Parathyroid adenoma (tissue), 2 donors: ENCODE measurements at regions not wholly inside any gene's neighbourhood (a gene's known extent, or its start where the extent isn't known, plus 50 kb on each side); places are given as distances from the start of the nearest gene placed in this dataset.

Experiments used
- H2AFZ ChIP-seq: fragments of 300-600 bp; sonication (generic); one replicate; pipeline ENCODE4 v1.7.0; 2017; ENCODE audit warnings: antibody characterized with exemption, mild to moderate bottlenecking
- H3K27ac ChIP-seq: fragments of 300-600 bp; sonication (generic); one replicate; pipeline ENCODE4 v1.7.0; 2017
- H3K27me3 ChIP-seq: fragments of 300-600 bp; sonication (generic); one replicate; pipeline ENCODE4 v1.7.0; 2017; ENCODE audit warnings: low read length; ENCODE audit not compliant: control insufficient read depth, insufficient read depth
- H3K36me3 ChIP-seq: fragments of 300-600 bp; sonication (generic); one replicate; pipeline ENCODE4 v1.7.0; 2017; ENCODE audit warnings: low read length; ENCODE audit not compliant: control insufficient read depth, insufficient read depth
- H3K4me1 ChIP-seq: fragments of 300-600 bp; sonication (generic); one replicate; pipeline ENCODE4 v1.7.0; 2017; ENCODE audit warnings: control low read depth
- H3K4me2 ChIP-seq: fragments of 300-600 bp; sonication (generic); one replicate; pipeline ENCODE4 v1.7.0; 2017; ENCODE audit warnings: low read length
- H3K4me3 ChIP-seq: fragments of 300-600 bp; sonication (generic); one replicate; pipeline ENCODE4 v1.7.0; 2017; ENCODE audit warnings: low read depth, low read length
- H3K79me2 ChIP-seq: fragments of 300-600 bp; sonication (generic); one replicate; pipeline ENCODE4 v1.7.0; 2017; ENCODE audit warnings: control low read depth
- H3K9ac ChIP-seq: fragments of 300-600 bp; sonication (generic); one replicate; pipeline ENCODE4 v1.7.0; 2017; ENCODE audit warnings: mild to moderate bottlenecking
- H3K9me3 ChIP-seq: fragments of 300-600 bp; sonication (generic); one replicate; pipeline ENCODE4 v1.7.0; 2017; ENCODE audit warnings: low read length; ENCODE audit not compliant: control insufficient read depth
- TF ChIP-seq, protein P1 (sequence below): fragments of 300-600 bp; sonication (generic); IDR thresholded peaks from one replicate; pipeline ENCODE4 v1.7.0; 2017; ENCODE audit warnings: antibody characterized with exemption, mild to moderate bottlenecking
- donor health status: primary hyperparathyroidism.

DNA sequence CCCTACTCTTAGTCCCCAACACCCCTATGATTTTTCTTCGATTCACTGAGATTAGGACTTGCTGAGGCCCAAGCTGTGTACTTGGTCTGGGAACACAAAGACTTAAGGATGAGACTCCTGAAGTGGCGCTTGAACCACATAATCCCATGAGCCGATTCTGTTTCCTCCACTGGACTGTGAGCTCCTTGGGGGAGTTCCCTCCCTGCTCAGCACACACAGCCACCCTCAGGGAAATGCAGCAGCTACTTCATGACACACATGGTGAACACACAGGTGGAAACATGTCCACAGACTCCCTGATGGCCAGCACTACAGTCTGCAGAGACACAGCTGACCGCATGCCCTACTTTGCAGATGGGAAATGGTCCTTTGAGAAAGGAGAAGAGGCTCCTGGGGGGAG lies 101.1 kb downstream of the C5orf15 start:
- no peaks in the 10 kb centered on the region for H3K36me3 ChIP-seq
- H3K9me3 ChIP-seq = no peaks in the 10 kb centered on the region
- H3K4me1 ChIP-seq = peaks cover 6% of the 10 kb centered on the region
- no peaks in the 10 kb centered on the region for H3K27me3 ChIP-seq
- no peak overlapping the region for H3K27ac ChIP-seq
- no peak overlapping the region for H3K4me3 ChIP-seq
- TF ChIP-seq, protein P1, sequence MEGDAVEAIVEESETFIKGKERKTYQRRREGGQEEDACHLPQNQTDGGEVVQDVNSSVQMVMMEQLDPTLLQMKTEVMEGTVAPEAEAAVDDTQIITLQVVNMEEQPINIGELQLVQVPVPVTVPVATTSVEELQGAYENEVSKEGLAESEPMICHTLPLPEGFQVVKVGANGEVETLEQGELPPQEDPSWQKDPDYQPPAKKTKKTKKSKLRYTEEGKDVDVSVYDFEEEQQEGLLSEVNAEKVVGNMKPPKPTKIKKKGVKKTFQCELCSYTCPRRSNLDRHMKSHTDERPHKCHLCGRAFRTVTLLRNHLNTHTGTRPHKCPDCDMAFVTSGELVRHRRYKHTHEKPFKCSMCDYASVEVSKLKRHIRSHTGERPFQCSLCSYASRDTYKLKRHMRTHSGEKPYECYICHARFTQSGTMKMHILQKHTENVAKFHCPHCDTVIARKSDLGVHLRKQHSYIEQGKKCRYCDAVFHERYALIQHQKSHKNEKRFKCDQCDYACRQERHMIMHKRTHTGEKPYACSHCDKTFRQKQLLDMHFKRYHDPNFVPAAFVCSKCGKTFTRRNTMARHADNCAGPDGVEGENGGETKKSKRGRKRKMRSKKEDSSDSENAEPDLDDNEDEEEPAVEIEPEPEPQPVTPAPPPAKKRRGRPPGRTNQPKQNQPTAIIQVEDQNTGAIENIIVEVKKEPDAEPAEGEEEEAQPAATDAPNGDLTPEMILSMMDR = no peak
- H3K9ac ChIP-seq = no peak overlapping the region
- peak overlapping the region; percentile 56 for H2AFZ ChIP-seq
- H3K79me2 ChIP-seq = no peaks in the 10 kb centered on the region
- no peak overlapping the region for H3K4me2 ChIP-seq

DNA sequence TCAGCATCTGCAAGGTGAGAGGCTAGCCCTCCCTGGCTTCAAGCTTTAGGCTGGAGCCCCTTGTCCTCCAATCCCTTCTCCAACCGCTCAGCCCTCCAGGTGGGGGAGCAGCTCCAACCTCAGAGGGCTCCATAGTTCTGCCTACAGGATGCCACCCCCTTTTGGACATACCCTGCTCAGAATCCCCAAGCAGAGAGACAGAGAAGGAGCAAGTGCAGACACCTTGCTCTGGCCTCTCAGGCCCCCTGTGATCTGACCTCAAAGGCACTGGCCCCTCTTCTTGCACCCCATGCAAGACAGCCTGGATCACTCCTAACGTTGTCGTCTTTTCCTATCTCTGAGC lies 101.6 kb downstream of the C5orf15 start:
- Histone ChIP-seq H3K9ac (no peak overlapping the region), H3K4me2 (no peak overlapping the region), H3K4me3 (no peak overlapping the region), H3K36me3 (no peaks in the 10 kb centered on the region), H3K27ac (no peak overlapping the region), H3K9me3 (no peaks in the 10 kb centered on the region), H3K79me2 (no peaks in the 10 kb centered on the region), H3K27me3 (no peaks in the 10 kb centered on the region), H2AFZ (peak overlapping the region; percentile 56), H3K4me1 (peaks cover 6% of the 10 kb centered on the region)
- TF ChIP-seq, protein P1 = no peak

DNA sequence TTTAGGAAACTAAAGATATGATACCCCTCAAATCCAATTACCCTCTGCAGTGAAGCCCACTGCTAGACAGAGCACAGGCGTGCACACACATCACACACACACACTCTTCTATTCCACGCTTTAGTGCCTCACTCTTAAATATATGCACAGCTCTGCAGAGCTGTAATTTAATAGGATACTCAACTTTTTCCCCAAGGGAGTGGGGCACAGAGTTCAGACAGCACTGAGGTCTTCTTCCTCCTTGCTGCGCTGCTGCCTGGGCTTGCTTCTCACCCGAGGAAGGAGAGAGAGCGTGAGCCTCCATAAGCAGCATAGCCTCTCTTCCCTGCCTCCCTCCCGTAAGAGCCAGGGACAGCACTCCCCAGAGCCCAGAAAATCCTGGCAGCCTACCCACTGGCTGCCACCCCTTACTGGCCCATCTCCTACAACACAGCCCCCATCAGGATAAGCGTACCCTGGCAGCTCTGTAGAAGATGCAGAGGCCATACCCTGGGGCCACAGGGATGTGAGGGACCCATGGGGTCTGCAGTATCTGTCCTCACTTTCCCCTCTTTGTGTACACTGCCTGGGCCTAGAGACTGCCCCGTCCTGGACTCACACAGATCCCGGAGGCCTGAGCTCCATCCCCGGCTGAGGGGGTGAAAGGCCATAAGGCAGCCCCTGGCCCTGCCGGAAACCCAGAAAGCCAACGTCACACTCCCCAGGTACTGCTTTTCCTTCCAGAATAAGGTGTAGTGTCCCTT lies 102.1 kb downstream of the C5orf15 start:
- Histone ChIP-seq H3K79me2 (no peaks in the 10 kb centered on the region), H3K36me3 (no peaks in the 10 kb centered on the region), H2AFZ (no peak overlapping the region), H3K27ac (no peak overlapping the region), H3K9ac (no peak overlapping the region), H3K4me2 (no peak overlapping the region), H3K9me3 (no peaks in the 10 kb centered on the region), H3K4me3 (no peak overlapping the region), H3K4me1 (peaks cover 6% of the 10 kb centered on the region), H3K27me3 (no peaks in the 10 kb centered on the region)
- TF ChIP-seq, protein P1 = no peak

DNA sequence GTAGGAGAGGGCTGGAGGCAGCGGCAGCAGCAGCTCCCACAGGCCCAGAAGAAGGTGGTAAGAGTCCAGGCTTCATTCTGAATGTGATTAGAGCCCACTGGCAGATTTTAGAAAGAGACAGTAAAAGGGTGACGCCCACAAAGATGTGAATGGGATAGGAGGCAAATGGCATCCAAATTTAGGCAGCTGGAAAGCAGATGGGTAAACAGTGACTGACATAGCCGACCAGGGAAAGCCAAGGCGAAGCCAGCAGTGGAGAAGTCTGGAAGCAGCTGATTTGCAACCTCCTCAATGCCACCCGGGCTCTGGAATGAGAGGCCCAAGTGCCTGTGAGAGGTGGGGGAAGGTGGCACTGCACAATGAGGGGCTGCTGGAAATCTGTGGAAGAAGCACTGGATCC lies 103.3 kb downstream of the C5orf15 start:
- H3K4me3 ChIP-seq = no peak overlapping the region
- no peaks in the 10 kb centered on the region for H3K27me3 ChIP-seq
- no peak overlapping the region for H3K9ac ChIP-seq
- no peaks in the 10 kb centered on the region for H3K79me2 ChIP-seq
- no peak overlapping the region for H2AFZ ChIP-seq
- H3K4me1 ChIP-seq = no peaks in the 10 kb centered on the region
- no peak overlapping the region for H3K27ac ChIP-seq
- no peaks in the 10 kb centered on the region for H3K36me3 ChIP-seq
- no peaks in the 10 kb centered on the region for H3K9me3 ChIP-seq
- no peak overlapping the region for H3K4me2 ChIP-seq
- TF ChIP-seq, protein P1 = no peak

DNA sequence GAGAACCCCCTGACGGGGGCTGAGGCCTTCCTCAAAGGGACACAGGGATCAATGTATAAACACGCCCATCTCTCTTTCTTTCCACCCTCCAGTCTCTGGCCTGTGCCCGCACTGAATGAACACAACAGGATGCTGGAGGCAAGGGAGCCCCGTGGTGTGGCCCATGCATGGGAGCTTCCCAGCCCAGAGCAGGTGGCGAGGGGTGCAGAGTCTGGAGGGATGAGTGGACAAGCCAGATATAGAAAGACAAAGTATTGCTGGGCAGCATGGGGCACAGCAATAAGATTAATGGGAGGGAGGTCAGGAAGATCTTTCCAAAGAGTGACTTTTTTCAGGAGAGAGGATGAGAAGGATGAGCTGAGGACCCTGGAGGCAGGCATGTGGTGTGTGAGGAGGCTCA lies 103.7 kb downstream of the C5orf15 start:
- no peak overlapping the region for H3K9ac ChIP-seq
- no peaks in the 10 kb centered on the region for H3K9me3 ChIP-seq
- H3K4me2 ChIP-seq = no peak overlapping the region
- H3K27me3 ChIP-seq = no peaks in the 10 kb centered on the region
- no peaks in the 10 kb centered on the region for H3K36me3 ChIP-seq
- H3K4me1 ChIP-seq = no peaks in the 10 kb centered on the region
- H3K79me2 ChIP-seq = no peaks in the 10 kb centered on the region
- TF ChIP-seq, protein P1 = no peak
- H3K4me3 ChIP-seq = no peak overlapping the region
- no peak overlapping the region for H3K27ac ChIP-seq
- H2AFZ ChIP-seq = no peak overlapping the region
